Vagina (tissue), 2 donors: ENCODE measurements at regions not wholly inside any gene's neighbourhood (a gene's known extent, or its start where the extent isn't known, plus 50 kb on each side); places are given as distances from the start of the nearest gene placed in this dataset.

Experiments used
- CTCF ChIP-seq, 3 experiments: fragments of 450-650 bp in 2 of 3; fragments of 200-600 bp in 1 of 3; sonication (generic) in 1 of 3; IDR thresholded peaks; one replicate each; pipeline ENCODE4 v1.5.1; 2017 to 2019; ENCODE audit warnings: antibody characterized with exemption in 3 of 3, mild to moderate bottlenecking in 2 of 3, moderate library complexity in 2 of 3
- POLR2A ChIP-seq, 2 donors: fragments of 450-650 bp; IDR thresholded peaks; one replicate each; pipeline ENCODE4 v1.6.1; 2017; ENCODE audit warnings: antibody characterized with exemption in 2 of 2, mild to moderate bottlenecking in 2 of 2, moderate library complexity in 2 of 2
- POLR2AphosphoS5 ChIP-seq, 2 donors: sonication (generic); formaldehyde crosslinking; IDR thresholded peaks; one replicate each; pipeline ENCODE4 v1.9.0; 2017; ENCODE audit warnings: antibody characterized with exemption in 2 of 2, mild to moderate bottlenecking in 2 of 2, low read depth in 1 of 2; ENCODE audit not compliant: insufficient read depth in 1 of 2

GRCh38 chr5:130808691-130809090, 356.4 kb downstream of the HINT1 start:
- TF ChIP-seq CTCF (IDR thresholded peaks at IDR 0.05) = no peak
- TF ChIP-seq POLR2A (IDR thresholded peaks at IDR 0.05) = no peak
- TF ChIP-seq POLR2AphosphoS5 (IDR thresholded peaks at IDR 0.05; ENCODE audit: insufficient read depth in 1 of 2, low read depth in 1 of 2) = no peak
